EL (cell line): ENCODE measurements at regions not wholly inside any gene's neighbourhood (a gene's known extent, or its start where the extent isn't known, plus 50 kb on each side); places are given as distances from the start of the nearest gene placed in this dataset.
"Not testable (repeated sequence)": the region's sequence is repeated elsewhere in the genome, so short reads cannot be mapped to it uniquely, and the experiment has no call there.

Experiments used
- DNase-seq: peaks from one replicate; pipeline ENCODE4 v3.0.0-alpha.2; 2016

GRCh38 chr2:208608122-208608835 lies 201.7 kb downstream of the PTH2R start:
- no peak for DNase-seq

GRCh38 chr2:208609166-208609804 lies 202.7 kb downstream of the PTH2R start:
- no peak for DNase-seq

GRCh38 chr2:208615675-208616074 lies 209.1 kb downstream of the PTH2R start:
- not testable (repeated sequence) for DNase-seq

- no peak for DNase-seq
Measured at GRCh38 chr2:208618220-208618619, 211.6 kb downstream of the PTH2R start.

GRCh38 chr2:208619993-208620392 lies 213.4 kb downstream of the PTH2R start:
- no peak for DNase-seq

GRCh38 chr2:208620487-208620978 lies 213.9 kb downstream of the PTH2R start:
- DNase-seq: no peak

- DNase-seq: no peak
Measured at GRCh38 chr2:208627110-208627884, 220.7 kb downstream of the PTH2R start.

- DNase-seq: no peak
Measured at GRCh38 chr2:208627916-208628315, 221.3 kb downstream of the PTH2R start.

GRCh38 chr2:208638059-208638458 lies 231.5 kb downstream of the PTH2R start:
- DNase-seq: no peak

- DNase-seq: no peak
Measured at GRCh38 chr2:208642125-208642779, 235.7 kb downstream of the PTH2R start.

GRCh38 chr2:208643145-208643544 lies 236.6 kb downstream of the PTH2R start:
- no peak for DNase-seq

- no peak for DNase-seq
Measured at GRCh38 chr2:208645226-208645625, 238.6 kb downstream of the PTH2R start.

GRCh38 chr2:208648368-208648767 lies 241.8 kb downstream of the PTH2R start:
- DNase-seq: no peak

- DNase-seq: no peak
Measured at GRCh38 chr2:208653383-208653782, 246.8 kb downstream of the PTH2R start.

GRCh38 chr2:208654056-208654455 lies 247.5 kb downstream of the PTH2R start:
- no peak for DNase-seq

GRCh38 chr2:208657468-208657867 lies 250.9 kb downstream of the PTH2R start:
- DNase-seq: peak; percentile 0

- no peak for DNase-seq
Measured at GRCh38 chr2:208669394-208669793, 262.8 kb downstream of the PTH2R start.

- DNase-seq: no peak
Measured at GRCh38 chr2:208671284-208671683, 264.7 kb downstream of the PTH2R start.

GRCh38 chr2:208671886-208672680 lies 265.5 kb downstream of the PTH2R start:
- no peak for DNase-seq

GRCh38 chr2:208673631-208674030 lies 267.0 kb downstream of the PTH2R start:
- DNase-seq: no peak

GRCh38 chr2:208674919-208675318 lies 268.3 kb downstream of the PTH2R start:
- DNase-seq: no peak

GRCh38 chr2:208685929-208686328 lies 279.3 kb downstream of the PTH2R start:
- DNase-seq: not testable (repeated sequence)
